Ishikawa (cell line): ENCODE measurements at regions not wholly inside any gene's neighbourhood (a gene's known extent, or its start where the extent isn't known, plus 50 kb on each side); places are given as distances from the start of the nearest gene placed in this dataset.

Experiments
- CEBPB ChIP-seq: IDR thresholded peaks from 2 replicates; pipeline ENCODE4 v1.6.1; 2012
- CREB1 ChIP-seq: IDR thresholded peaks from 2 replicates; pipeline ENCODE4 v1.6.1; 2012; ENCODE audit warnings: low read depth
- EGR1 ChIP-seq: IDR thresholded peaks from 2 replicates; pipeline ENCODE4 v1.6.1; 2012
- EP300 ChIP-seq: IDR thresholded peaks from 2 replicates; pipeline ENCODE4 v1.6.1; 2012; ENCODE audit warnings: borderline replicate concordance
- NFIC ChIP-seq: IDR thresholded peaks from 2 replicates; pipeline ENCODE4 v1.6.1; 2012
- RAD21 ChIP-seq: IDR thresholded peaks from 2 replicates; pipeline ENCODE4 v1.6.1; 2012; ENCODE audit warnings: low read depth
- TCF12 ChIP-seq: IDR thresholded peaks from 2 replicates; pipeline ENCODE4 v1.6.1; 2012; ENCODE audit warnings: low read depth
- USF1 ChIP-seq: IDR thresholded peaks from 2 replicates; pipeline ENCODE4 v1.6.1; 2012
- ZBTB7A ChIP-seq: IDR thresholded peaks from 2 replicates; pipeline ENCODE4 v1.6.1; 2012; ENCODE audit warnings: low read depth
- TF ChIP-seq, protein P1 (sequence below): IDR thresholded peaks from 2 replicates; pipeline ENCODE4 v1.6.1; 2012
- TF ChIP-seq, protein P2 (sequence below): IDR thresholded peaks from 2 replicates; pipeline ENCODE4 v1.6.1; 2012; ENCODE audit warnings: low read depth, mild to moderate bottlenecking

DNA sequence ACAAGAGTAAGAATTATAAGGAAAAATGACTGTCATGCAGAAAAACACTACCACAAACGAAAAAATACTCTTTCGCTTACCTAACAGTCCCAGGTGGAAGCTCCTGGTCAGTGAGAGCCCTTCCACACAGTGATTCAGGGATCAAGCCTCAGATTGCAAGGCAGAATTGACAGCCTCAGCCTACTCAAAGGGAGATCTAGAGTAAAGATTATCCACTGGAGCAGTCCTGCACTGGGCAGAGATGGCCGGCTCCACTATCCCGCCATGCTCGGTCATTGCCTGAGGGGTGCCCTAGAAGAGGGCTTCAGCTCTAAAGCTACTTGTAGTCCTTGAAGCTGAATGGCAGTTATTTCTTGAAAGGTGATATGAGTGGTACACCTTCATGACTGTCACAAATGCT, 174.7 kb downstream of the TTC8 start:
- TF ChIP-seq CEBPB (no peak), EP300 (no peak), USF1 (no peak), NFIC (no peak), CREB1 (no peak), RAD21 (no peak), ZBTB7A (no peak), TCF12 (no peak), EGR1 (no peak)
- TF ChIP-seq, protein P1, sequence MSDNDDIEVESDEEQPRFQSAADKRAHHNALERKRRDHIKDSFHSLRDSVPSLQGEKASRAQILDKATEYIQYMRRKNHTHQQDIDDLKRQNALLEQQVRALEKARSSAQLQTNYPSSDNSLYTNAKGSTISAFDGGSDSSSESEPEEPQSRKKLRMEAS = no peak
- TF ChIP-seq, protein P2, sequence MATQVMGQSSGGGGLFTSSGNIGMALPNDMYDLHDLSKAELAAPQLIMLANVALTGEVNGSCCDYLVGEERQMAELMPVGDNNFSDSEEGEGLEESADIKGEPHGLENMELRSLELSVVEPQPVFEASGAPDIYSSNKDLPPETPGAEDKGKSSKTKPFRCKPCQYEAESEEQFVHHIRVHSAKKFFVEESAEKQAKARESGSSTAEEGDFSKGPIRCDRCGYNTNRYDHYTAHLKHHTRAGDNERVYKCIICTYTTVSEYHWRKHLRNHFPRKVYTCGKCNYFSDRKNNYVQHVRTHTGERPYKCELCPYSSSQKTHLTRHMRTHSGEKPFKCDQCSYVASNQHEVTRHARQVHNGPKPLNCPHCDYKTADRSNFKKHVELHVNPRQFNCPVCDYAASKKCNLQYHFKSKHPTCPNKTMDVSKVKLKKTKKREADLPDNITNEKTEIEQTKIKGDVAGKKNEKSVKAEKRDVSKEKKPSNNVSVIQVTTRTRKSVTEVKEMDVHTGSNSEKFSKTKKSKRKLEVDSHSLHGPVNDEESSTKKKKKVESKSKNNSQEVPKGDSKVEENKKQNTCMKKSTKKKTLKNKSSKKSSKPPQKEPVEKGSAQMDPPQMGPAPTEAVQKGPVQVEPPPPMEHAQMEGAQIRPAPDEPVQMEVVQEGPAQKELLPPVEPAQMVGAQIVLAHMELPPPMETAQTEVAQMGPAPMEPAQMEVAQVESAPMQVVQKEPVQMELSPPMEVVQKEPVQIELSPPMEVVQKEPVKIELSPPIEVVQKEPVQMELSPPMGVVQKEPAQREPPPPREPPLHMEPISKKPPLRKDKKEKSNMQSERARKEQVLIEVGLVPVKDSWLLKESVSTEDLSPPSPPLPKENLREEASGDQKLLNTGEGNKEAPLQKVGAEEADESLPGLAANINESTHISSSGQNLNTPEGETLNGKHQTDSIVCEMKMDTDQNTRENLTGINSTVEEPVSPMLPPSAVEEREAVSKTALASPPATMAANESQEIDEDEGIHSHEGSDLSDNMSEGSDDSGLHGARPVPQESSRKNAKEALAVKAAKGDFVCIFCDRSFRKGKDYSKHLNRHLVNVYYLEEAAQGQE = no peak
